Panc1 (cell line): ENCODE measurements at regions not wholly inside any gene's neighbourhood (a gene's known extent, or its start where the extent isn't known, plus 50 kb on each side); places are given as distances from the start of the nearest gene placed in this dataset.

Experiments used
- ATAC-seq: fragments of 200-7000 bp; cut with Tn5 transposase; 2 replicates; pipeline ENCODE4 v1.9.1; 2020; ENCODE audit warnings: mild to moderate bottlenecking, moderate library complexity
- BruUV-seq: library from RNA; stranded (reverse); fragments of 400-500 nt; replicated peaks from 2 replicates; lab custom pipeline; 2021; lab: Mats Ljungman, UMichigan
- CTCF ChIA-PET: fragments of 300-600 bp; sonication (Branson Sonifier 250); formaldehyde crosslinking; loops from one replicate; lab custom pipeline; 2022; ENCODE audit warnings: antibody characterized with exemption; lab: Charles Lee
- POLR2A ChIA-PET: fragments of 300-600 bp; sonication (Branson Sonifier 250); formaldehyde crosslinking; loops from one replicate; lab custom pipeline; 2022; ENCODE audit warnings: antibody characterized with exemption; lab: Charles Lee
- DNase-seq: peaks from one replicate; pipeline ENCODE4 v3.0.0-alpha.2; 2010; ENCODE audit warnings: low read depth, low spot score
- H3K27ac ChIP-seq: 2 replicates; pipeline ENCODE4 v1.5.1; 2011; ENCODE audit warnings: mild to moderate bottlenecking, low read length, inconsistent platforms
- H3K27me3 ChIP-seq: fragments of 200-500 bp; sonication (Bioruptor generic); 2 replicates; pipeline ENCODE4 v1.6.0; 2014; ENCODE audit warnings: low read length, inconsistent platforms; ENCODE audit not compliant: control insufficient read depth, insufficient read depth
- H3K36me3 ChIP-seq: fragments of 200-500 bp; sonication (Bioruptor generic); 2 replicates; pipeline ENCODE4 v1.5.1; 2014; ENCODE audit warnings: inconsistent platforms, mild to moderate bottlenecking, low read length, moderate library complexity; ENCODE audit not compliant: control insufficient read depth, insufficient read depth
- H3K4me1 ChIP-seq: 2 replicates; pipeline ENCODE4 v1.5.1; 2011; ENCODE audit warnings: inconsistent platforms, mild to moderate bottlenecking, low read length, moderate library complexity; ENCODE audit not compliant: control insufficient read depth, insufficient read depth
- H3K4me3 ChIP-seq, 2 experiments: 2 replicates each; pipeline ENCODE4 v1.5.1; 2011 to 2012; ENCODE audit warnings: low read depth in 2 of 2, low read length in 2 of 2, mild to moderate bottlenecking in 2 of 2, inconsistent platforms in 1 of 2, moderate library complexity in 1 of 2
- H3K9me3 ChIP-seq: fragments of 200-500 bp; sonication (Bioruptor generic); 2 replicates; pipeline ENCODE4 v1.5.1; 2014; ENCODE audit warnings: low read depth, mild to moderate bottlenecking, inconsistent platforms, low read length, moderate library complexity; ENCODE audit not compliant: control insufficient read depth, insufficient read depth
- POLR2AphosphoS5 ChIP-seq: IDR thresholded peaks from 2 replicates; pipeline ENCODE4 v1.6.1; 2012; ENCODE audit warnings: mild to moderate bottlenecking, low read depth, low read length, moderate library complexity
- REST ChIP-seq, 2 experiments: IDR thresholded peaks; 2 replicates each; pipeline ENCODE4 v1.6.1; 2011 to 2012; ENCODE audit warnings: low read depth in 2 of 2, control low read depth in 1 of 2, low read length in 1 of 2, mild to moderate bottlenecking in 1 of 2, moderate library complexity in 1 of 2; ENCODE audit not compliant: insufficient read depth in 1 of 2
- SIN3A ChIP-seq: IDR thresholded peaks from 2 replicates; pipeline ENCODE4 v1.6.1; 2012; ENCODE audit warnings: low read depth, mild to moderate bottlenecking, low read length, moderate library complexity, borderline replicate concordance; ENCODE audit not compliant: insufficient read depth
- TCF7L2 ChIP-seq: IDR thresholded peaks from 2 replicates; pipeline ENCODE4 v1.6.1; 2011; ENCODE audit warnings: mild to moderate bottlenecking, low read depth, low read length, inconsistent platforms
- in situ Hi-C: cut with HindIII; loops from 2 replicates; pipeline ENCODE4 v1.10.0; 2016; ENCODE audit warnings: low sequenced_read_pairs, low pct_unique_long_range_greater_than_20kb
- intact Hi-C: fragments of 100-400 bp; cut with micrococcal nuclease; formaldehyde crosslinking; loops from one replicate; pipeline ENCODE4 v1.10.0; 2022; ENCODE audit not compliant: unreplicated experiment
- TF ChIP-seq, protein P1 (sequence below): fragments of 450-650 bp; IDR thresholded peaks from 2 replicates; pipeline ENCODE4 v1.5.1; 2017; ENCODE audit warnings: mild to moderate bottlenecking

DNA sequence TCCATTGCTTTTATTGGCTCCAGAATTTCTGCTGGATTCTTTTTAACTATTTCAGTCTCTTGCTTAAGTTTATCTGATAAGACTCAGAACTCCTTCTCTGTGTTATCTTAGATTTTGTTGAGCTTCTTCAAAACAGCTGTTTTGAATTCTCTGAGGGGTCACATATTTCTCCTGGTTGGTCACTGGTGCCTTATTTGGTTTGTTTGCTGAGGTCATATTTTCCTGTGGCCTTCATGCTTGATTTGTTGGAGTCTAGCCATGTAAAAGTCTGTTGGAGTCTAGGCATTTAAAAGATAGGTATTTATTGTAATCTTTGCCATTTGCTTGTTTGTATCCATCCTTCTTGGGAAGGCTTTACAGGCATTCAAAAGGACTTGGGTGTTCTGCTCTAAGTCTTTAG is 398.7 kb downstream of the DSEL start:
- no peak for TF ChIP-seq TCF7L2
- TF ChIP-seq, protein P1, sequence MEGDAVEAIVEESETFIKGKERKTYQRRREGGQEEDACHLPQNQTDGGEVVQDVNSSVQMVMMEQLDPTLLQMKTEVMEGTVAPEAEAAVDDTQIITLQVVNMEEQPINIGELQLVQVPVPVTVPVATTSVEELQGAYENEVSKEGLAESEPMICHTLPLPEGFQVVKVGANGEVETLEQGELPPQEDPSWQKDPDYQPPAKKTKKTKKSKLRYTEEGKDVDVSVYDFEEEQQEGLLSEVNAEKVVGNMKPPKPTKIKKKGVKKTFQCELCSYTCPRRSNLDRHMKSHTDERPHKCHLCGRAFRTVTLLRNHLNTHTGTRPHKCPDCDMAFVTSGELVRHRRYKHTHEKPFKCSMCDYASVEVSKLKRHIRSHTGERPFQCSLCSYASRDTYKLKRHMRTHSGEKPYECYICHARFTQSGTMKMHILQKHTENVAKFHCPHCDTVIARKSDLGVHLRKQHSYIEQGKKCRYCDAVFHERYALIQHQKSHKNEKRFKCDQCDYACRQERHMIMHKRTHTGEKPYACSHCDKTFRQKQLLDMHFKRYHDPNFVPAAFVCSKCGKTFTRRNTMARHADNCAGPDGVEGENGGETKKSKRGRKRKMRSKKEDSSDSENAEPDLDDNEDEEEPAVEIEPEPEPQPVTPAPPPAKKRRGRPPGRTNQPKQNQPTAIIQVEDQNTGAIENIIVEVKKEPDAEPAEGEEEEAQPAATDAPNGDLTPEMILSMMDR = no peak
- TF ChIP-seq SIN3A = no peak
- no peak for TF ChIP-seq REST (IDR thresholded peaks at IDR 0.05; ENCODE audit: insufficient read depth in 1 of 2, low read depth in 2 of 2, low read length in 1 of 2)
- CTCF ChIA-PET = no interaction called here
- in situ Hi-C loops = no loop called here
- DNase-seq (no peak), ATAC-seq (no peak)
- no TSS peak for BruUV-seq
- Histone ChIP-seq H3K4me3 (no peak overlapping the region), H3K27ac (no peak overlapping the region), H3K36me3 (no peaks in the 10 kb centered on the region), H3K27me3 (no peaks in the 10 kb centered on the region), H3K4me1 (no peaks in the 10 kb centered on the region), H3K9me3 (no peaks in the 10 kb centered on the region)
- intact Hi-C loops = no loop called here
- POLR2A ChIA-PET = no interaction called here

GRCh38 chr18:67109535-67109934 is 407.0 kb downstream of the DSEL start:
- ChIA-PET POLR2A (no interaction called here), CTCF (no interaction called here)
- no peaks in the 10 kb centered on the region for H3K27me3 ChIP-seq
- H3K4me1 ChIP-seq = no peaks in the 10 kb centered on the region
- DNase-seq (no peak), ATAC-seq (no peak)
- no peaks in the 10 kb centered on the region for H3K36me3 ChIP-seq
- TF ChIP-seq, protein P1 = no peak
- TF ChIP-seq TCF7L2 = no peak
- TF ChIP-seq REST (IDR thresholded peaks at IDR 0.05; ENCODE audit: insufficient read depth in 1 of 2, low read depth in 2 of 2, low read length in 1 of 2) = no peak
- no peak for TF ChIP-seq SIN3A
- no peak for TF ChIP-seq POLR2AphosphoS5
- in situ Hi-C loops (no loop called here), intact Hi-C loops (no loop called here)
- no TSS peak for BruUV-seq
- H3K27ac ChIP-seq = no peak overlapping the region
- H3K9me3 ChIP-seq = no peaks in the 10 kb centered on the region
- H3K4me3 ChIP-seq = no peak overlapping the region
